ENCODE measurements at regions not wholly inside any gene's neighbourhood (a gene's known extent, or its start where the extent isn't known, plus 50 kb on each side); places are given as distances from the start of the nearest gene placed in this dataset.
A peak's percentile ranks its signal among the peaks of the same experiment; 100 is the strongest.

DNA sequence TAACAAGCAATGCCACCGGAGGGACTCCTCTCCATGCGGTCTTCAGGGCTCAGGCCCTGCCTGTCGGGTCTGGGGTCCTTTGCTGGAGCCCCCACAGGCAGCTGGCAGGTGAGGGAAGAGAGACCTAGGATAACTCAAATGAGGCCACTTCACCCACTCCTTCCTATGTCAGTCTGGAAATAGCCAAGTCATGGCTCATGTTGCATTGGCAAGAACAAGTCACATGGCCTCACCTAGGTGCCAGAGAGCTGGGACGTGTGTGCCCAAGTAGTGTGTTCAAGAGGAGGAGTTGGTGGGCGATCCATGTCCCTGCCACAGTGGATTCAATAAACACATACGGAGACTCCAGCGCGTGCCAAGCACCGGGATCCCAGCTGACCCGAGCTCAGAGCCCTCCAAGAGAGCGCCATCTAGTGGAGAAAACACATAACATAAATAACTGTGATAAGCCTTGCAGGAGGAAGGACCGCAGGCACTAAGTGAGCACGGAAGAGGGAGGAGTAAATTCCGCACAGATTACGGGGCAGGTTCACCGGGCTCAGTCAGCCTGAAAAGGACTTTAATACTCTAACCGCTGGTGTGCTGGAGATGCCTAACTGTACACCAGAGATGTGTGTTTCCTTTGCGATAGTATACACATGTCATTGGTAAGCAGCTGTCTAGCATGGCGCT, 580.8 kb downstream of the CCDC171 start:
- Histone ChIP-seq H3K4me2 (peak overlapping the region; percentile 55), H3K9me3 (peaks cover 3% of the 10 kb centered on the region; the same call in 1 of the 3 replicates), H3K27ac (peak overlapping the region; percentile 25 to 61; a peak in 5 of 6 replicates), H3K4me1 (peaks cover 14% of the 10 kb centered on the region), H3K4me3 (no peak overlapping the region)
- ChIA-PET POLR2A (no interaction called here), CTCF (interaction anchor here (0.7 to 3.1 kb wide), 33 partner anchors 9 to 588 kb away, joined by 3 to 15 read pairs (median 4); no protein-coding TSS in a partner anchor)
- 38% methylated on average over 19 of the region's 19 CpGs for WGBS (ENCODE audit: missing lambda C conversion rate)
- FAIRE-seq = no peak
- peak; percentile 49 to 79 for DNase-seq (ENCODE audit: low read depth in 1 of 2, low spot score in 1 of 2)
- ATAC-seq = peak; percentile 83 to 92
- TF ChIP-seq TP53 (CRISPR knock-in tag; IDR thresholded peaks at IDR 0.05) = no peak
- TF ChIP-seq FOSB (CRISPR knock-in tag; IDR thresholded peaks at IDR 0.05) = no peak
- no peak for TF ChIP-seq ZFP36 (IDR thresholded peaks at IDR 0.05; ENCODE audit: borderline replicate concordance, partially characterized antibody)
- TF ChIP-seq, protein P1, sequence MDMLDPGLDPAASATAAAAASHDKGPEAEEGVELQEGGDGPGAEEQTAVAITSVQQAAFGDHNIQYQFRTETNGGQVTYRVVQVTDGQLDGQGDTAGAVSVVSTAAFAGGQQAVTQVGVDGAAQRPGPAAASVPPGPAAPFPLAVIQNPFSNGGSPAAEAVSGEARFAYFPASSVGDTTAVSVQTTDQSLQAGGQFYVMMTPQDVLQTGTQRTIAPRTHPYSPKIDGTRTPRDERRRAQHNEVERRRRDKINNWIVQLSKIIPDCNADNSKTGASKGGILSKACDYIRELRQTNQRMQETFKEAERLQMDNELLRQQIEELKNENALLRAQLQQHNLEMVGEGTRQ (IDR thresholded peaks at IDR 0.05) = peak; percentile 37; the same call in 1 of the 2 replicates
- no peak for TF ChIP-seq TFCP2L1 (CRISPR knock-in tag; IDR thresholded peaks at IDR 0.05)
- TF ChIP-seq EHMT2 (IDR thresholded peaks at IDR 0.05; ENCODE audit: low read depth) = no peak
- TF ChIP-seq, protein P2, sequence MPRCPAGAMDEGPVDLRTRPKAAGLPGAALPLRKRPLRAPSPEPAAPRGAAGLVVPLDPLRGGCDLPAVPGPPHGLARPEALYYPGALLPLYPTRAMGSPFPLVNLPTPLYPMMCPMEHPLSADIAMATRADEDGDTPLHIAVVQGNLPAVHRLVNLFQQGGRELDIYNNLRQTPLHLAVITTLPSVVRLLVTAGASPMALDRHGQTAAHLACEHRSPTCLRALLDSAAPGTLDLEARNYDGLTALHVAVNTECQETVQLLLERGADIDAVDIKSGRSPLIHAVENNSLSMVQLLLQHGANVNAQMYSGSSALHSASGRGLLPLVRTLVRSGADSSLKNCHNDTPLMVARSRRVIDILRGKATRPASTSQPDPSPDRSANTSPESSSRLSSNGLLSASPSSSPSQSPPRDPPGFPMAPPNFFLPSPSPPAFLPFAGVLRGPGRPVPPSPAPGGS (IDR thresholded peaks at IDR 0.05) = no peak
- no peak for TF ChIP-seq ZSCAN20 (CRISPR knock-in tag; IDR thresholded peaks at IDR 0.05)
- TF ChIP-seq, protein P3, sequence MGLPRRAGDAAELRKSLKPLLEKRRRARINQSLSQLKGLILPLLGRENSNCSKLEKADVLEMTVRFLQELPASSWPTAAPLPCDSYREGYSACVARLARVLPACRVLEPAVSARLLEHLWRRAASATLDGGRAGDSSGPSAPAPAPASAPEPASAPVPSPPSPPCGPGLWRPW (IDR thresholded peaks at IDR 0.05) = no peak
- TF ChIP-seq NFE2L2 (conservative IDR thresholded peaks at IDR 0.05; ENCODE audit: low read length) = peak; percentile 44
- no peak for TF ChIP-seq GATA3 (IDR thresholded peaks at IDR 0.05; ENCODE audit: borderline replicate concordance)
- no peak for TF ChIP-seq HOXB13 (CRISPR knock-in tag; IDR thresholded peaks at IDR 0.05; ENCODE audit: low read depth)
- TF ChIP-seq, protein P4, sequence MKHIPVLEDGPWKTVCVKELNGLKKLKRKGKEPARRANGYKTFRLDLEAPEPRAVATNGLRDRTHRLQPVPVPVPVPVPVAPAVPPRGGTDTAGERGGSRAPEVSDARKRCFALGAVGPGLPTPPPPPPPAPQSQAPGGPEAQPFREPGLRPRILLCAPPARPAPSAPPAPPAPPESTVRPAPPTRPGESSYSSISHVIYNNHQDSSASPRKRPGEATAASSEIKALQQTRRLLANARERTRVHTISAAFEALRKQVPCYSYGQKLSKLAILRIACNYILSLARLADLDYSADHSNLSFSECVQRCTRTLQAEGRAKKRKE (CRISPR knock-in tag; IDR thresholded peaks at IDR 0.05; ENCODE audit: low read depth) = no peak
- TF ChIP-seq, protein P5, sequence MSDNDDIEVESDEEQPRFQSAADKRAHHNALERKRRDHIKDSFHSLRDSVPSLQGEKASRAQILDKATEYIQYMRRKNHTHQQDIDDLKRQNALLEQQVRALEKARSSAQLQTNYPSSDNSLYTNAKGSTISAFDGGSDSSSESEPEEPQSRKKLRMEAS (IDR thresholded peaks at IDR 0.05) = peak; percentile 74
- TF ChIP-seq, protein P6, sequence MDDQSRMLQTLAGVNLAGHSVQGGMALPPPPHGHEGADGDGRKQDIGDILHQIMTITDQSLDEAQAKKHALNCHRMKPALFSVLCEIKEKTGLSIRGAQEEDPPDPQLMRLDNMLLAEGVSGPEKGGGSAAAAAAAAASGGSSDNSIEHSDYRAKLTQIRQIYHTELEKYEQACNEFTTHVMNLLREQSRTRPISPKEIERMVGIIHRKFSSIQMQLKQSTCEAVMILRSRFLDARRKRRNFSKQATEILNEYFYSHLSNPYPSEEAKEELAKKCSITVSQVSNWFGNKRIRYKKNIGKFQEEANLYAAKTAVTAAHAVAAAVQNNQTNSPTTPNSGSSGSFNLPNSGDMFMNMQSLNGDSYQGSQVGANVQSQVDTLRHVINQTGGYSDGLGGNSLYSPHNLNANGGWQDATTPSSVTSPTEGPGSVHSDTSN (IDR thresholded peaks at IDR 0.05) = no peak
- TF ChIP-seq KDM5A (IDR thresholded peaks at IDR 0.05) = no peak
- no peak for TF ChIP-seq CBX8 (IDR thresholded peaks at IDR 0.05)
- TF ChIP-seq, protein P7, sequence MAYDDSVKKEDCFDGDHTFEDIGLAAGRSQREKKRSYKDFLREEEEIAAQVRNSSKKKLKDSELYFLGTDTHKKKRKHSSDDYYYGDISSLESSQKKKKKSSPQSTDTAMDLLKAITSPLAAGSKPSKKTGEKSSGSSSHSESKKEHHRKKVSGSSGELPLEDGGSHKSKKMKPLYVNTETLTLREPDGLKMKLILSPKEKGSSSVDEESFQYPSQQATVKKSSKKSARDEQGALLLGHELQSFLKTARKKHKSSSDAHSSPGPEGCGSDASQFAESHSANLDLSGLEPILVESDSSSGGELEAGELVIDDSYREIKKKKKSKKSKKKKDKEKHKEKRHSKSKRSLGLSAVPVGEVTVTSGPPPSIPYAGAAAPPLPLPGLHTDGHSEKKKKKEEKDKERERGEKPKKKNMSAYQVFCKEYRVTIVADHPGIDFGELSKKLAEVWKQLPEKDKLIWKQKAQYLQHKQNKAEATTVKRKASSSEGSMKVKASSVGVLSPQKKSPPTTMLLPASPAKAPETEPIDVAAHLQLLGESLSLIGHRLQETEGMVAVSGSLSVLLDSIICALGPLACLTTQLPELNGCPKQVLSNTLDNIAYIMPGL (CRISPR knock-in tag; IDR thresholded peaks at IDR 0.05; ENCODE audit: borderline replicate concordance) = no peak
- no peak for TF ChIP-seq RARB (CRISPR knock-in tag; IDR thresholded peaks at IDR 0.05)
- no peak for TF ChIP-seq FOSL2 (IDR thresholded peaks at IDR 0.05)
- TF ChIP-seq FOSL2 (CRISPR knock-in tag; IDR thresholded peaks at IDR 0.05) = no peak
- peak; percentile 63 to 74 for TF ChIP-seq RAD21 (conservative IDR thresholded peaks at IDR 0.05 in 1 of 2, IDR thresholded peaks at IDR 0.05 in 1 of 2)
- TF ChIP-seq, protein P8, sequence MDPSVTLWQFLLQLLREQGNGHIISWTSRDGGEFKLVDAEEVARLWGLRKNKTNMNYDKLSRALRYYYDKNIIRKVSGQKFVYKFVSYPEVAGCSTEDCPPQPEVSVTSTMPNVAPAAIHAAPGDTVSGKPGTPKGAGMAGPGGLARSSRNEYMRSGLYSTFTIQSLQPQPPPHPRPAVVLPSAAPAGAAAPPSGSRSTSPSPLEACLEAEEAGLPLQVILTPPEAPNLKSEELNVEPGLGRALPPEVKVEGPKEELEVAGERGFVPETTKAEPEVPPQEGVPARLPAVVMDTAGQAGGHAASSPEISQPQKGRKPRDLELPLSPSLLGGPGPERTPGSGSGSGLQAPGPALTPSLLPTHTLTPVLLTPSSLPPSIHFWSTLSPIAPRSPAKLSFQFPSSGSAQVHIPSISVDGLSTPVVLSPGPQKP (IDR thresholded peaks at IDR 0.05; ENCODE audit: low read depth, low read length) = no peak
- TF ChIP-seq, protein P9, sequence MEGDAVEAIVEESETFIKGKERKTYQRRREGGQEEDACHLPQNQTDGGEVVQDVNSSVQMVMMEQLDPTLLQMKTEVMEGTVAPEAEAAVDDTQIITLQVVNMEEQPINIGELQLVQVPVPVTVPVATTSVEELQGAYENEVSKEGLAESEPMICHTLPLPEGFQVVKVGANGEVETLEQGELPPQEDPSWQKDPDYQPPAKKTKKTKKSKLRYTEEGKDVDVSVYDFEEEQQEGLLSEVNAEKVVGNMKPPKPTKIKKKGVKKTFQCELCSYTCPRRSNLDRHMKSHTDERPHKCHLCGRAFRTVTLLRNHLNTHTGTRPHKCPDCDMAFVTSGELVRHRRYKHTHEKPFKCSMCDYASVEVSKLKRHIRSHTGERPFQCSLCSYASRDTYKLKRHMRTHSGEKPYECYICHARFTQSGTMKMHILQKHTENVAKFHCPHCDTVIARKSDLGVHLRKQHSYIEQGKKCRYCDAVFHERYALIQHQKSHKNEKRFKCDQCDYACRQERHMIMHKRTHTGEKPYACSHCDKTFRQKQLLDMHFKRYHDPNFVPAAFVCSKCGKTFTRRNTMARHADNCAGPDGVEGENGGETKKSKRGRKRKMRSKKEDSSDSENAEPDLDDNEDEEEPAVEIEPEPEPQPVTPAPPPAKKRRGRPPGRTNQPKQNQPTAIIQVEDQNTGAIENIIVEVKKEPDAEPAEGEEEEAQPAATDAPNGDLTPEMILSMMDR (IDR thresholded peaks at IDR 0.05) = peak; percentile 66
- no peak for TF ChIP-seq JUNB (IDR thresholded peaks at IDR 0.05)
- no peak for TF ChIP-seq RCOR1 (IDR thresholded peaks at IDR 0.05; ENCODE audit: low read depth, low read length)
- TF ChIP-seq MAFK (IDR thresholded peaks at IDR 0.05; ENCODE audit: partially characterized antibody) = peak; percentile 66
- TF ChIP-seq FOXS1 (CRISPR knock-in tag; IDR thresholded peaks at IDR 0.05) = no peak
- TF ChIP-seq RFX5 (IDR thresholded peaks at IDR 0.05) = no peak
- 0 out of 2 replicates have a peak, but pooled peaks have one; percentile 11 for TF ChIP-seq ZNF302 (CRISPR knock-in tag; IDR thresholded peaks at IDR 0.05)
- peak; percentile 68 for TF ChIP-seq SMC3 (IDR thresholded peaks at IDR 0.05)
